WTC11 (cell line): ENCODE measurements at regions not wholly inside any gene's neighbourhood (a gene's known extent, or its start where the extent isn't known, plus 50 kb on each side); places are given as distances from the start of the nearest gene placed in this dataset.

ENCODE experiments used
- ATAC-seq: fragments of 200-7000 bp; cut with Tn5 transposase; 2 replicates; pipeline ENCODE4 v1.10.0; 2021; ENCODE audit warnings: mild to moderate bottlenecking, moderate library complexity
- CTCF ChIA-PET: fragments of 300-600 bp; sonication (Branson Sonifier 250); formaldehyde crosslinking; loops from one replicate; lab custom pipeline; 2021; ENCODE audit warnings: antibody characterized with exemption; lab: Charles Lee
- POLR2A ChIA-PET: fragments of 350-600 bp; sonication (Branson Sonifier 250); formaldehyde crosslinking; loops from one replicate; lab custom pipeline; 2021; ENCODE audit warnings: antibody characterized with exemption; lab: Charles Lee
- DNase-seq: peaks from one replicate; pipeline ENCODE4 v3.0.0; 2021; ENCODE audit warnings: low spot score
- H3K27ac Mint-ChIP-seq: 2 replicates; pipeline ENCODE4 v1.8.0; 2021; ENCODE audit warnings: mixed read lengths
- H3K27me3 Mint-ChIP-seq: 2 replicates; pipeline ENCODE4 v1.8.0; 2021; ENCODE audit warnings: low read depth, mild to moderate bottlenecking, moderate library complexity, mixed read lengths
- H3K36me3 Mint-ChIP-seq: 2 replicates; pipeline ENCODE4 v1.8.0; 2021; ENCODE audit warnings: mixed read lengths
- H3K4me1 Mint-ChIP-seq: 2 replicates; pipeline ENCODE4 v1.8.0; 2022; ENCODE audit warnings: mixed read lengths
- H3K4me3 Mint-ChIP-seq: 2 replicates; pipeline ENCODE4 v1.8.0; 2021; ENCODE audit warnings: mild to moderate bottlenecking, moderate library complexity, mixed read lengths
- H3K9me3 Mint-ChIP-seq: 2 replicates; pipeline ENCODE4 v1.8.0; 2021; ENCODE audit warnings: mixed read lengths
- CREM ChIP-seq: sonication (generic); formaldehyde crosslinking; IDR thresholded peaks from 2 replicates; pipeline ENCODE4 v1.8.1; 2022; ENCODE audit warnings: mild to moderate bottlenecking, missing genetic modification reagents, moderate library complexity
- HMGA2 ChIP-seq: fragments of 250-450 bp; sonication (Bioruptor Pico); IDR thresholded peaks from 2 replicates; pipeline ENCODE4 v1.4.0; 2021; ENCODE audit warnings: mild to moderate bottlenecking, moderate library complexity
- IRF2 ChIP-seq: sonication (generic); formaldehyde crosslinking; IDR thresholded peaks from 2 replicates; pipeline ENCODE4 v1.8.0; 2022; ENCODE audit warnings: low read depth, missing genetic modification reagents, borderline replicate concordance
- JAZF1 ChIP-seq: fragments of 250-450 bp; sonication (Bioruptor Pico); IDR thresholded peaks from 2 replicates; pipeline ENCODE4 v1.9.0; 2021; ENCODE audit warnings: moderate library complexity, mild to moderate bottlenecking, inconsistent platforms
- MXD4 ChIP-seq: fragments of 250-450 bp; sonication (Bioruptor Pico); IDR thresholded peaks from 2 replicates; pipeline ENCODE4 v1.8.0; 2021; ENCODE audit warnings: mild to moderate bottlenecking, moderate library complexity, borderline replicate concordance
- NR1H2 ChIP-seq: sonication (generic); formaldehyde crosslinking; IDR thresholded peaks from 2 replicates; pipeline ENCODE4 v1.9.0; 2021; ENCODE audit warnings: mild to moderate bottlenecking, moderate library complexity, missing genetic modification reagents
- NR2C2 ChIP-seq: sonication (generic); formaldehyde crosslinking; IDR thresholded peaks from 2 replicates; pipeline ENCODE4 v1.8.0; 2022; ENCODE audit warnings: mild to moderate bottlenecking, missing genetic modification reagents
- PRRX2 ChIP-seq: fragments of 250-450 bp; sonication (Bioruptor Pico); IDR thresholded peaks from 2 replicates; pipeline ENCODE4 v1.8.0; 2021; ENCODE audit warnings: mild to moderate bottlenecking
- TEAD4 ChIP-seq: sonication (generic); formaldehyde crosslinking; IDR thresholded peaks from 2 replicates; pipeline ENCODE4 v1.8.0; 2022; ENCODE audit warnings: mild to moderate bottlenecking, missing genetic modification reagents
- USF2 ChIP-seq: sonication (generic); formaldehyde crosslinking; IDR thresholded peaks from 2 replicates; pipeline ENCODE4 v1.8.1; 2023; ENCODE audit warnings: mild to moderate bottlenecking, missing genetic modification reagents, moderate library complexity
- ZBTB21 ChIP-seq: sonication (generic); formaldehyde crosslinking; IDR thresholded peaks from 2 replicates; pipeline ENCODE4 v1.8.1; 2023; ENCODE audit warnings: mild to moderate bottlenecking, missing genetic modification reagents, borderline replicate concordance
- ZNF121 ChIP-seq: sonication (generic); formaldehyde crosslinking; IDR thresholded peaks from 2 replicates; pipeline ENCODE4 v1.8.0; 2023; ENCODE audit warnings: missing genetic modification reagents
- ZNF532 ChIP-seq: fragments of 250-450 bp; sonication (Bioruptor Pico); IDR thresholded peaks from 2 replicates; pipeline ENCODE4 v1.9.0; 2021; ENCODE audit warnings: mild to moderate bottlenecking, borderline replicate concordance
- ZSCAN18 ChIP-seq: fragments of 250-450 bp; sonication (Bioruptor Pico); IDR thresholded peaks from 2 replicates; pipeline ENCODE4 v2.1.2; 2022; ENCODE audit warnings: mild to moderate bottlenecking, moderate library complexity
- TF ChIP-seq, protein P1 (sequence below): sonication (generic); formaldehyde crosslinking; IDR thresholded peaks from 2 replicates; pipeline ENCODE4 v1.8.1; 2023; ENCODE audit warnings: mild to moderate bottlenecking, missing genetic modification reagents
- TF ChIP-seq, protein P2 (sequence below): sonication (generic); formaldehyde crosslinking; IDR thresholded peaks from 2 replicates; pipeline ENCODE4 v1.8.0; 2023; ENCODE audit warnings: missing genetic modification reagents, mild to moderate bottlenecking, borderline replicate concordance
- TF ChIP-seq, protein P3 (sequence below): sonication (generic); formaldehyde crosslinking; IDR thresholded peaks from 2 replicates; pipeline ENCODE4 v1.8.0; 2022; ENCODE audit warnings: mild to moderate bottlenecking, missing genetic modification reagents

DNA sequence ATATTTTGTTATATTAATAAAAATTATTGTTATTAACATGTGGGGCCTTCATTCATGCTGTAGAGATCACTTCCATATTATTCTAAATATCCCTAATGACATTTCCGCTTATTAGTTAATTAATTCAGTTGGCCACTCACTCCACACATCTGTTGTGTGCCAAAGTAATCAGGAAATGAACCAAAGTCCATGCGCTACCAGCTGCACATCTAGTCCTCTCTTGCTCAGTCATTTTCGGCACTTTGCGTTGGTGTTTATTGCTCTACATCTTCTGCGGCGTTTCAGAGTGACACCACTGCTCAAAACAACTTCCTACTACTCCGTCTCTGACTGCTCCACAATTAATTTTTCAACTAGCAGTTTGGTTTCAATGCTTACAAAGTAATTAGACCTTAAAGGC, 101.4 kb upstream of the ZFHX3 start:
- CTCF ChIA-PET, result no interaction called here
- TF ChIP-seq NR1H2 (CRISPR knock-in tag) (no peak), PRRX2 (no peak), ZBTB21 (CRISPR knock-in tag) (no peak)
- TF ChIP-seq, protein P1, sequence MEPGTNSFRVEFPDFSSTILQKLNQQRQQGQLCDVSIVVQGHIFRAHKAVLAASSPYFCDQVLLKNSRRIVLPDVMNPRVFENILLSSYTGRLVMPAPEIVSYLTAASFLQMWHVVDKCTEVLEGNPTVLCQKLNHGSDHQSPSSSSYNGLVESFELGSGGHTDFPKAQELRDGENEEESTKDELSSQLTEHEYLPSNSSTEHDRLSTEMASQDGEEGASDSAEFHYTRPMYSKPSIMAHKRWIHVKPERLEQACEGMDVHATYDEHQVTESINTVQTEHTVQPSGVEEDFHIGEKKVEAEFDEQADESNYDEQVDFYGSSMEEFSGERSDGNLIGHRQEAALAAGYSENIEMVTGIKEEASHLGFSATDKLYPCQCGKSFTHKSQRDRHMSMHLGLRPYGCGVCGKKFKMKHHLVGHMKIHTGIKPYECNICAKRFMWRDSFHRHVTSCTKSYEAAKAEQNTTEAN, result no peak
- no peaks in the 10 kb centered on the region for H3K9me3 Mint-ChIP-seq
- no peak overlapping the region for H3K4me3 Mint-ChIP-seq
- DNase-seq, result no peak
- H3K27ac Mint-ChIP-seq, result no peak overlapping the region
- no peaks in the 10 kb centered on the region for H3K27me3 Mint-ChIP-seq
- POLR2A ChIA-PET, result no interaction called here
- ATAC-seq, result no peak
- no peaks in the 10 kb centered on the region for H3K36me3 Mint-ChIP-seq
- peaks cover 44% of the 10 kb centered on the region for H3K4me1 Mint-ChIP-seq

DNA sequence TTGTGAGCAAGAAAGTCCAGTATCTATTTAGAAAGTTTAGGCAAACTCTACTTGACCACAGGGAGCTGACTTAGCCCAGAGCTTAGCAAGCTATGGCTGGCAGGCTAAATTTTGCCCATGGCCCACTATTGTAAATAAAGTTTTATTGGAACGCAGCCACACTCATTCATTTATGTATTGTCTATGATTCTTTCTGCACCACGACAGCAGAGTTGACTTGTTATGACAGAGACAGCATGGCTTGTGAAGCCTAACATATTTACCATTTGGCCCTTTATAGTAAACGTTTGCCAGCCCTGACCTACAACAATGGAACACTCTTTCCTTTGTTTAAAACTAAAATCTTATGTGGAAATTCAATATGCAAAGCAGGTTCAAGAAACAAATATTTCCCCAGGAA, 100.0 kb upstream of the ZFHX3 start:
- no peaks in the 10 kb centered on the region for H3K9me3 Mint-ChIP-seq
- ChIA-PET POLR2A (no interaction called here), CTCF (interaction anchor here (0.6 to 1.3 kb wide), 2 partner anchors 29 to 56 kb away, joined by 3 to 4 read pairs; no protein-coding TSS in a partner anchor)
- ATAC-seq, result no peak
- TF ChIP-seq NR2C2 (CRISPR knock-in tag), result no peak
- no peak for TF ChIP-seq IRF2
- TF ChIP-seq TEAD4 (CRISPR knock-in tag), result no peak
- TF ChIP-seq, protein P2, sequence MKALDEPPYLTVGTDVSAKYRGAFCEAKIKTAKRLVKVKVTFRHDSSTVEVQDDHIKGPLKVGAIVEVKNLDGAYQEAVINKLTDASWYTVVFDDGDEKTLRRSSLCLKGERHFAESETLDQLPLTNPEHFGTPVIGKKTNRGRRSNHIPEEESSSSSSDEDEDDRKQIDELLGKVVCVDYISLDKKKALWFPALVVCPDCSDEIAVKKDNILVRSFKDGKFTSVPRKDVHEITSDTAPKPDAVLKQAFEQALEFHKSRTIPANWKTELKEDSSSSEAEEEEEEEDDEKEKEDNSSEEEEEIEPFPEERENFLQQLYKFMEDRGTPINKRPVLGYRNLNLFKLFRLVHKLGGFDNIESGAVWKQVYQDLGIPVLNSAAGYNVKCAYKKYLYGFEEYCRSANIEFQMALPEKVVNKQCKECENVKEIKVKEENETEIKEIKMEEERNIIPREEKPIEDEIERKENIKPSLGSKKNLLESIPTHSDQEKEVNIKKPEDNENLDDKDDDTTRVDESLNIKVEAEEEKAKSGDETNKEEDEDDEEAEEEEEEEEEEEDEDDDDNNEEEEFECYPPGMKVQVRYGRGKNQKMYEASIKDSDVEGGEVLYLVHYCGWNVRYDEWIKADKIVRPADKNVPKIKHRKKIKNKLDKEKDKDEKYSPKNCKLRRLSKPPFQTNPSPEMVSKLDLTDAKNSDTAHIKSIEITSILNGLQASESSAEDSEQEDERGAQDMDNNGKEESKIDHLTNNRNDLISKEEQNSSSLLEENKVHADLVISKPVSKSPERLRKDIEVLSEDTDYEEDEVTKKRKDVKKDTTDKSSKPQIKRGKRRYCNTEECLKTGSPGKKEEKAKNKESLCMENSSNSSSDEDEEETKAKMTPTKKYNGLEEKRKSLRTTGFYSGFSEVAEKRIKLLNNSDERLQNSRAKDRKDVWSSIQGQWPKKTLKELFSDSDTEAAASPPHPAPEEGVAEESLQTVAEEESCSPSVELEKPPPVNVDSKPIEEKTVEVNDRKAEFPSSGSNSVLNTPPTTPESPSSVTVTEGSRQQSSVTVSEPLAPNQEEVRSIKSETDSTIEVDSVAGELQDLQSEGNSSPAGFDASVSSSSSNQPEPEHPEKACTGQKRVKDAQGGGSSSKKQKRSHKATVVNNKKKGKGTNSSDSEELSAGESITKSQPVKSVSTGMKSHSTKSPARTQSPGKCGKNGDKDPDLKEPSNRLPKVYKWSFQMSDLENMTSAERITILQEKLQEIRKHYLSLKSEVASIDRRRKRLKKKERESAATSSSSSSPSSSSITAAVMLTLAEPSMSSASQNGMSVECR (CRISPR knock-in tag), result no peak
- no peak for TF ChIP-seq HMGA2 (CRISPR knock-in tag)
- no peak for TF ChIP-seq MXD4 (CRISPR knock-in tag)
- H3K36me3 Mint-ChIP-seq, result no peaks in the 10 kb centered on the region
- no peaks in the 10 kb centered on the region for H3K27me3 Mint-ChIP-seq
- H3K4me1 Mint-ChIP-seq, result peaks cover 44% of the 10 kb centered on the region
- no peak overlapping the region for H3K4me3 Mint-ChIP-seq
- H3K27ac Mint-ChIP-seq, result no peak overlapping the region
- no peak for DNase-seq

DNA sequence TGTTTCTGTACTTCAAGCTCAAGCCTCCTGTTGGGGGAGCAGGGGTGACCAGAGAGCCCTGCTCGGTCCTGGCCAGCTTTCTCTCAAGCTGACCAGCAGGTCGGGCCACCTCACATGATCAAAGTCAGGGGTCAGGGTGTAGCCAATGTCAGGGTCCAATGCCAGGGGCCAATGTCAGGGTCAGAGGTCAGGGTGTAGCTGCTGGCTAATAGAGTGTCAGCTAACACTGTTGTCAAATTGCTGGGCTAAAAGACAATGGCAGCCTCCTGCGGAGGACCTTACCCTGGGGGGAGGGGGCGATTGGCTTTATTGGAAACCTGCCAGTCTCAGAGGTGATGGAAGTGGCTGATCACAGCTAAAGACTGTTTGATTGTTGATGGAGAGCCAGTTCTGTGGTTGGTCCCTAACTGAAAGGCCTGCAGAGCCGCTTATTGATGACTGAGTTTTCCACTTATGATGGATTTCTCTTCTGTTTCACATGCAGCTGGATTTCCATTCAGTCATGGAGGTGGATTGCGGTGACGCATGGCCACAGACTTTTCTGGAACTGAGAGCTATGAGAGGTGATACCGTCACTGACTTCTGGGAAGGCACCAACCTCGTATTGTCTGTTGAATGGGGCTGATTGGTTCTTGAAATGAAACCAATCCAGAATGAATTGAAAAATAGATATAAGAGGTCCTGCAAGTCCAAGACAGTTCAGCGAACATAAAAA, 97.4 kb upstream of the ZFHX3 start:
- ChIA-PET CTCF (interaction anchor here (0.6 to 1.2 kb wide), 2 partner anchors 18 to 313 kb away, joined by 3 to 4 read pairs; no protein-coding TSS in a partner anchor), POLR2A (no interaction called here)
- ATAC-seq (0 out of 2 replicates have a peak, but pooled peaks have one; percentile 43), DNase-seq (peak; percentile 22)
- no peaks in the 10 kb centered on the region for H3K36me3 Mint-ChIP-seq
- H3K9me3 Mint-ChIP-seq, result no peaks in the 10 kb centered on the region
- H3K4me1 Mint-ChIP-seq, result peaks cover 19% of the 10 kb centered on the region
- H3K4me3 Mint-ChIP-seq, result no peak overlapping the region
- no peak overlapping the region for H3K27ac Mint-ChIP-seq
- no peaks in the 10 kb centered on the region for H3K27me3 Mint-ChIP-seq
- no peak for TF ChIP-seq ZNF121
- peak; percentile 48; the same call in 1 of the 2 replicates for TF ChIP-seq NR2C2 (CRISPR knock-in tag)
- no peak for TF ChIP-seq JAZF1 (CRISPR knock-in tag)
- no peak for TF ChIP-seq USF2 (CRISPR knock-in tag)
- TF ChIP-seq, protein P3, sequence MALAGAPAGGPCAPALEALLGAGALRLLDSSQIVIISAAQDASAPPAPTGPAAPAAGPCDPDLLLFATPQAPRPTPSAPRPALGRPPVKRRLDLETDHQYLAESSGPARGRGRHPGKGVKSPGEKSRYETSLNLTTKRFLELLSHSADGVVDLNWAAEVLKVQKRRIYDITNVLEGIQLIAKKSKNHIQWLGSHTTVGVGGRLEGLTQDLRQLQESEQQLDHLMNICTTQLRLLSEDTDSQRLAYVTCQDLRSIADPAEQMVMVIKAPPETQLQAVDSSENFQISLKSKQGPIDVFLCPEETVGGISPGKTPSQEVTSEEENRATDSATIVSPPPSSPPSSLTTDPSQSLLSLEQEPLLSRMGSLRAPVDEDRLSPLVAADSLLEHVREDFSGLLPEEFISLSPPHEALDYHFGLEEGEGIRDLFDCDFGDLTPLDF, result no peak
- no peak for TF ChIP-seq ZSCAN18 (CRISPR knock-in tag)
- TF ChIP-seq CREM (CRISPR knock-in tag), result no peak
- TF ChIP-seq ZNF532 (CRISPR knock-in tag), result no peak
